ENCODE measurements at regions not wholly inside any gene's neighbourhood (a gene's known extent, or its start where the extent isn't known, plus 50 kb on each side); places are given as distances from the start of the nearest gene placed in this dataset.

GRCh38 chr16:80263848-80264694, 276.7 kb upstream of the DYNLRB2 start:
- no peak overlapping the region for H3K4me3 ChIP-seq (replicated peaks; ENCODE audit: low read depth, low read length)
- no peak for DNase-seq (ENCODE audit: extremely low read depth, low read depth)
- TF ChIP-seq, protein P1, sequence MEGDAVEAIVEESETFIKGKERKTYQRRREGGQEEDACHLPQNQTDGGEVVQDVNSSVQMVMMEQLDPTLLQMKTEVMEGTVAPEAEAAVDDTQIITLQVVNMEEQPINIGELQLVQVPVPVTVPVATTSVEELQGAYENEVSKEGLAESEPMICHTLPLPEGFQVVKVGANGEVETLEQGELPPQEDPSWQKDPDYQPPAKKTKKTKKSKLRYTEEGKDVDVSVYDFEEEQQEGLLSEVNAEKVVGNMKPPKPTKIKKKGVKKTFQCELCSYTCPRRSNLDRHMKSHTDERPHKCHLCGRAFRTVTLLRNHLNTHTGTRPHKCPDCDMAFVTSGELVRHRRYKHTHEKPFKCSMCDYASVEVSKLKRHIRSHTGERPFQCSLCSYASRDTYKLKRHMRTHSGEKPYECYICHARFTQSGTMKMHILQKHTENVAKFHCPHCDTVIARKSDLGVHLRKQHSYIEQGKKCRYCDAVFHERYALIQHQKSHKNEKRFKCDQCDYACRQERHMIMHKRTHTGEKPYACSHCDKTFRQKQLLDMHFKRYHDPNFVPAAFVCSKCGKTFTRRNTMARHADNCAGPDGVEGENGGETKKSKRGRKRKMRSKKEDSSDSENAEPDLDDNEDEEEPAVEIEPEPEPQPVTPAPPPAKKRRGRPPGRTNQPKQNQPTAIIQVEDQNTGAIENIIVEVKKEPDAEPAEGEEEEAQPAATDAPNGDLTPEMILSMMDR (IDR thresholded peaks at IDR 0.05; ENCODE audit: low read depth, low read length, missing control alignments): no peak

DNA sequence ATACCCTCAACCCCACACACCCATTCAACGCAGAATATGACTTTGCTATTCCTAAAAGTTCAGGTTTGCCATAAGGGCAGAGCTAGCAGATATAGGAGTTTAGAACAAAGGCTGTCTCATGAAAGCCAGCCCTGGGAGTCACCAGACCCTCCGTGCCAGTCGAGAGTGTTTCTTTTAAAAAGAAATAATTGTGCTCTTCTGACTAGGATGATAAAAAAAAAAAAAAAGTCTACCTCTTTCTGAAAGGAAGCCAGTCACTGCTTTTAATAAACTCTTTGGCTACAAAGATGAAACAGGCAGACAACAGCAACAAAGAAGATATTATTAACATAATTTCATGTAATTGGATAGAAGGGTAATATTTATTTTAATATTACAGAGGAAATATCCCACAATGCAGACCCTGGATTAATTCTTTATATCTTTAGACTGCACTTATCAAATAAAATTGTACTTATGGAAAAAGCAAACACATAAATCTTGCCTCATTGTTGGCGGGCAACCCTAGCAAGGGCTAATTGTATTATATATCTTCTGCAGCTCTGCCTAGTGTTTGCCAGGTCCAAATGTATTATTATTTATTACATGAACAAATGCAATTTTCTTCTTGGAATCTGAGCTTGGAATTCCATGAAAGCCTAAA, 277.5 kb upstream of the DYNLRB2 start:
- no peak for DNase-seq (ENCODE audit: extremely low read depth, low read depth)
- no peak overlapping the region for H3K4me3 ChIP-seq (replicated peaks; ENCODE audit: low read depth, low read length)
- TF ChIP-seq, protein P1 (IDR thresholded peaks at IDR 0.05; ENCODE audit: low read depth, low read length, missing control alignments): no peak

GRCh38 chr16:80260906-80261311, 279.9 kb upstream of the DYNLRB2 start:
- H3K4me3 ChIP-seq (replicated peaks; ENCODE audit: low read depth, low read length): no peak overlapping the region
- TF ChIP-seq, protein P1 (IDR thresholded peaks at IDR 0.05; ENCODE audit: low read depth, low read length, missing control alignments): no peak
- no peak for DNase-seq (ENCODE audit: extremely low read depth, low read depth)

DNA sequence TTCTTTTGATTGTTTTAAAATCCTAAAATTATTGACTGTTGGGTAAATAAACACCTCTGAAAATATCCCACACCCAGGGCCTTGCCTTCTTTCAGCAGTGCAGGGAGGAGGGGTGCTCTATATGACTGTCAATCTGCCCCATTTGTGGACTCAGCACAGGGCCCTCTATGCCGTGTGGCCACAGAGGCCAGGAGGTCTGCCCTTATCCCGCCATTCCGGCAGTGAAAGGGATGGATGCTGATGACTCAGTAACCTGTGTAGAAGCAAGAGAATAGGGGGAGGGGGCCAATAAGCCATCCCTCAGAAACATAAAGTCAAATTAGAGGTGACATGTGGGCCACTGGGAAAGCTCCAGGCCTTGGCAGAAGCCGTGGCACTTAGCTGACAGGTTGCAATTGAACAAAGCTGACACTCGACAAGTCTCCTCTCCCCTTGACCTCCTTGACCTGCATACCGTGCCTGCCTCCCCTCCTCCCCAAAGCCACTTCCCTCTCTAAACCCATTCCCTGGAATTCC, 281.4 kb upstream of the DYNLRB2 start:
- DNase-seq (ENCODE audit: extremely low read depth, low read depth): no peak
- TF ChIP-seq, protein P1 (IDR thresholded peaks at IDR 0.05; ENCODE audit: low read depth, low read length, missing control alignments): no peak
- H3K4me3 ChIP-seq (replicated peaks; ENCODE audit: low read depth, low read length): no peak overlapping the region

GRCh38 chr16:80258407-80258806, 282.4 kb upstream of the DYNLRB2 start:
- DNase-seq (ENCODE audit: extremely low read depth, low read depth): no peak
- H3K4me3 ChIP-seq (replicated peaks; ENCODE audit: low read depth, low read length): no peak overlapping the region
- TF ChIP-seq, protein P1 (IDR thresholded peaks at IDR 0.05; ENCODE audit: low read depth, low read length, missing control alignments): no peak

GRCh38 chr16:80254970-80255369, 285.8 kb upstream of the DYNLRB2 start:
- no peak overlapping the region for H3K4me3 ChIP-seq (replicated peaks; ENCODE audit: low read depth, low read length)
- TF ChIP-seq, protein P1 (IDR thresholded peaks at IDR 0.05; ENCODE audit: low read depth, low read length, missing control alignments): no peak
- DNase-seq (ENCODE audit: extremely low read depth, low read depth): no peak
